Thyroid gland (tissue), 4 donors: ENCODE measurements at regions not wholly inside any gene's neighbourhood (a gene's known extent, or its start where the extent isn't known, plus 50 kb on each side); places are given as distances from the start of the nearest gene placed in this dataset.

Source experiments
- CTCF ChIP-seq, 6 experiments: fragments of 200-600 bp in 3 of 6; fragments of 450-650 bp in 3 of 6; sonication (generic) in 3 of 6; IDR thresholded peaks; one replicate each; pipeline ENCODE4 v1.5.1; 2016 to 2019; ENCODE audit warnings: antibody characterized with exemption in 6 of 6, mild to moderate bottlenecking in 2 of 6, inconsistent platforms in 1 of 6, moderate library complexity in 1 of 6
- POLR2A ChIP-seq, 2 donors: fragments of 450-650 bp; IDR thresholded peaks; one replicate each; pipeline ENCODE4 v1.6.1; 2017; ENCODE audit warnings: antibody characterized with exemption in 2 of 2, mild to moderate bottlenecking in 2 of 2, moderate library complexity in 1 of 2

- no peak for TF ChIP-seq POLR2A (IDR thresholded peaks at IDR 0.05)
- TF ChIP-seq CTCF (IDR thresholded peaks at IDR 0.05), result peak in 2 of 6 experiments; percentile 15 to 28
These were observed 269.5 kb upstream of the MSX2 start for GRCh38 chr5:174454890-174455289.
